ENCODE measurements at regions not wholly inside any gene's neighbourhood (a gene's known extent, or its start where the extent isn't known, plus 50 kb on each side); places are given as distances from the start of the nearest gene placed in this dataset.
A peak's percentile ranks its signal among the peaks of the same experiment; 100 is the strongest.

DNA sequence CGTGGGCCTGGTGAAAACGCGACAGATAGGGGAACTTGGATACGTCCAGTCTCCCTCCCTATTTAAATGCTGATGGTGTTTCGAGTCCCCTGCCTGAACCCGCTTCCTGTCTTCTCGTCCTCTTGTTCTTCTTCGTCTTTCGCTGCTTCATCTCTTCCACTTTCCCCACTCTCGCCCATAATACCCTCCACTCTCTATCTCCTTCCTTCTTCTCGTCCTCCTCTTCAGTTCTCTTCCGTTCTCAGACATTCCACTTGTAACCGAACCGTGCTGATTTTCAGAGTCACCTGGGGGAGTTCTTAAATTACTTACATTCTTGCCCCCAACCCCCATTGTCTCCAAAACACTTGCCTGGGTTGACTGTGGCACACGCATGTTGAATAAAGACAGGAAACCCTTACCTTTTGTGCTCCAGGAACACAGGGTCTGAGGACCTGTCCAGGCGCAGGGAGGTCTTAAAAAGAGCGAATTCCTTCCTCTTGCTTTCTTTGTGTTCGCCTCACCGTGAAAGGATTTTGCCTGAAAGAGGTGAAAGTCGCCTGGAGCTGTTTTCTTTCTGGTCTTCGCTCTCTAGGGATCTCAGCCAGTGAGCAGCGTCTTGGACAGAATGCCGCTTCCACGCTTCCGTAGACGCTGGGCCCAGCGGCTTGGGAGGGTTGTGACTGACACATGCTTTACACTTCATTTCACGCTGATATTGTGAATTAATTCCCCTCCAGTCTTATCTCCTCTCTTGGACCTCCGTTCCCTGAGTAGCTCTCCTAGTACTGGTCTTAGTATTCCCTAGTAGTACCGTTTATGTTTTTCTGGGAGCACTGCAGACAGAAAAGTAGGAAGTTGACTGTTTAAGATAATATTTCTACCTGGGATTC lies 184.0 kb downstream of the GPX5 start:
- DNase-seq = no peak

DNA sequence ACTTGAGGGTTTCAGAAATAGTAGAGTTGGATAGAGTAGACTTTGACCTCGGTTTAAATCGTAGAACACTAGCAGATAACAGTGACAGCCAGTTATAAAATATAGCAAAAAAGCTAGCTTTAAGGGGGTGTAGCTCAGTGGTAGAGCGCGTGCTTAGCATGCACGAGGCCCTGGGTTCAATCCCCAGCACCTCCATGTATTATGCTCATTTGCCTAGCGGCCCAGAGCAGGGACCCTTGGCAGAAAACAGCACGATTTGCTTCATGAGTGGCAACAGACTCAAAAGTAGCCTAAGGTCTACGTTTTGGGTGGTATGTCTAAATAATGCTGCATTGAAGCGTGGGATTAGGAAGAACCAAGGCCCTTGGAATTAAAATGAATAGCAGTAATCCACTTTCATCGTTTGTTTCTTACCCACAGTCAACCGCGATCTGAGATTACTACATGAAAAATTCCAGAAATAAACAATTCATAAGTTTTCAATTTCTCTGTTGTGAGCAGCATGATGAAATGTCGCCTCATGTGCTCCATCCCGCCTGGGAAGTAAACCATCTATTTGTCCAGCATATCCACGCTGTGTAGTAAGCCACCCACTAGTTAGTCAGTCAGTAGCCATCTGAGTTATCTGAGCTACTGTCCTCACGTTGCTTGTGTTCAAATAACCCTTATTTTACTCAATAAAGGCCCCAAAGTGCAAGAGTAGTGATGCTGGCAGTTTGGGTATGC lies 184.9 kb downstream of the GPX5 start:
- peak; percentile 21 for DNase-seq

DNA sequence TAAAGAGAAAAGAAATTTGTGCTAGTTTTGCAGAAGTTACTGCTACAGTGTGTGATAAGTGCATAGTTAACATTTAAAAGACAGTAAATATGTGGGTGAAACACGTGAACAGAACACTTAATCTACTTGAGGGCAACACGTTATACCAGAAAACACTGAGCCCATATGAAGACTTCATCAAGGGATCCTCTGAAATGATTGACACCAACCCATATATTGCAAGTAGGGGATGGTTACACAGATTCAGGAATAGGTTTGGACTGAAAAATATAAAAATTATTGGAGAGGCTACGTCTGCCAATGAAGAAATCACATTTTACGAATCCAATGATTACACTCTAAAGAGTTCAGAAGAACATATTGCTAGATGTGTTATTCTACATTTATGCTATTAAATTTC lies 185.6 kb downstream of the GPX5 start:
- no peak for DNase-seq

GRCh38 chr6:28711788-28712341 lies 186.2 kb downstream of the GPX5 start:
- no peak for DNase-seq

DNA sequence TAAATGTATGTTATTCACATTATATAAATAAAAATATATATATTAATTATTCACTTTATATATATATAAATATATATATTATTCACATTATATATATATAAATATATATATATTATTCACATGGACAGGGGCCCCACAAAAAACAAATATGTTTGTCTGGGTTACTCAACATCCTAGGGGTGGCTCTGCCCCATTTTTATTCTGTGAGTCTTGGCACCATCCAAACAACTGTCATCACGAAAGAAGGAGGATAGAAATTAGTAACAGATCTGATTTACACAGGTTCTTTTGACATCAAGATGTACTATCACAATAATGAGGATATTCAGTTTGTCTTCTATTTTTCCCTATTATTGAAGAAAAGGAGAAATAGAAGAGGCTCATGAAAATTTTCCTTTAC lies 187.3 kb downstream of the GPX5 start:
- no peak for DNase-seq

DNA sequence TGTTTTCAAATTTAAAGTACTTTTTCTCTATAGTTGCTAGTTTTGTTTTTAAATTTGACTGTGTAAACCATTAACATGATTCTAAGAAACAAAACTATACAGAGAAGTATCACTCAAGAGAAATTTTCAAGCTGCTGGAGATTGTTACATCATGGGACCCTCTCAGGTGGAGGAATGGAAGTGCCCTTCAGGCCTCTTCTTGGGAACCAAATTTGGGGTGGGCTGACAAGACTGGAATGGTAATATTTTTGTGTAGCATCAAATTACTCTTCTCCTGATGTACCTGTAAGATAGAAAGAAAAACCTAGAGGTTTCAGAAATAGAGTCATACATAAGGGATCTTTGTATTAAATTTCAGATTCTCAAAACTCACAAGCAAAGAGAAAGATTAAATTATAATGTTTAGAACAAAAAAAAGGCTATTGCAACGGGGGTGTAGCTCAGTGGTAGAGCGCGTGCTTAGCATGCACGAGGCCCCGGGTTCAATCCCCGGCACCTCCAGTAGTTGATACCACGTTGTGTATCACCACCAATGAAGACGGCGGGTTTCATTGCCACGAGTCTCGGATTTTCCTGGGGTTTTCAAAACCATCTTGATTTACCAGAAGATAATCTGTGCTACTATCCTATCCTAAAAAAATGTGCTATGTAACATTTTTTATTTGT lies 193.7 kb downstream of the GPX5 start:
- peak; percentile 27 for DNase-seq

DNA sequence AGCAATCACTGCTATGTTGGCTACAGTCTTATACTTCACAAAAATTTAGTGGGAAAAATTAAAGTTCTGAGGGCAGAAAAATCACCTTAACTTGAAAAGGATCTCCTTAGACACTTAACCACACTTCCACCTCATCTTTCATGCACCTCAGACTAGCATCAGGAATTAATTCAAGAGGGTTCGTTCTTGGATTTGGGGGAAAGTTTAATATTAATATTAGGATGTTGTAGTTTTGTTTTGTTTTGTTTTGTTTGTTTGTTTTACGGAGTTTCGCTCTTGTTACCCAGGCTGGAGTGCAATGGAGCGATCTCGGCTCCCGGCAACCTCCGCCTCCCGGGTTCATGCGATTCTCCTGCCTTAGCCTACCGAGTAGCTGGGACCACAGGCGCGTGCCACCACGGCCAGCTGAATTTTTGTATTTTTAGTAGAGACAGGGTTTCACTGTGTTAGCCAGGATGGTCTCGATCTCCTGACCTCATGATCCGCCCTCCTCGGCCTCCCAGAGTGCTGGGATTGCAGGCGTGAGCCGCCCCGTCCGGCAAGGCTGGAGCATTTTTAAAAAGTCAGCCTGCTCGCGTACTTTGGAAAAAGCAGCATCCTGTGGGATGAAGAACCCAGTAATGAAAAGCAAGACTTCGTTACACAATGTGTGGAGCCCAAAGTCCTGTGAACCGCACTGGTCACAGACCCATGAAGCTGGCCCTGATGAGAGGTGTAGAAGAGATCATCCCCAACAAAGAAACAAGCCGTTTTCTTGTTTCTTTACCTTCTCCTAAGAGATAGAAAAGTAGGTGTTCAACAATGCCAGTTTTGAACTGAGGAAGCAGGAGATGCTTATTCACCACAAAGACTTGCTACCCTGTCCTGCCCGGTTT lies 194.9 kb downstream of the GPX5 start:
- no peak for DNase-seq

DNA sequence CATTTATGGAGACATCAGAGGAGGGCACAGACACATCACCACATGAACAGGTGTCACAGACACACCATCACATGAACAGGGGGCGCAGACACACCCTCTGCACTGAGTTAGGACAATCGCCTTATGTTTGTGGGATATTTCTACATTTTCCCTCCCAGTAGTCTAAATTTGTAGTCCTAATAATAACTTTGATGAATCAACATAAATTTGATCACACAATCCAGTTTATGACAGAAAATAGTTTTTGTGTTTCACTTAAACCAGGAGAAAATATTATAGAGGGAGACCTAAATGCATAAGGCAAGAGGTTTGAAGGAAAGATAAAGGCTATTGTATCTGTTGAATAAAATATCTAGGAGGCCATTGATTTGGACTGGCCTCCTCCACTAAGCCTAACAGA lies 195.7 kb downstream of the GPX5 start:
- no peak for DNase-seq

GRCh38 chr6:28724395-28724794 lies 198.7 kb downstream of the GPX5 start:
- DNase-seq = no peak

GRCh38 chr6:28725274-28725809 lies 198.4 kb downstream of the TRIM27 start:
- no peak for DNase-seq

DNA sequence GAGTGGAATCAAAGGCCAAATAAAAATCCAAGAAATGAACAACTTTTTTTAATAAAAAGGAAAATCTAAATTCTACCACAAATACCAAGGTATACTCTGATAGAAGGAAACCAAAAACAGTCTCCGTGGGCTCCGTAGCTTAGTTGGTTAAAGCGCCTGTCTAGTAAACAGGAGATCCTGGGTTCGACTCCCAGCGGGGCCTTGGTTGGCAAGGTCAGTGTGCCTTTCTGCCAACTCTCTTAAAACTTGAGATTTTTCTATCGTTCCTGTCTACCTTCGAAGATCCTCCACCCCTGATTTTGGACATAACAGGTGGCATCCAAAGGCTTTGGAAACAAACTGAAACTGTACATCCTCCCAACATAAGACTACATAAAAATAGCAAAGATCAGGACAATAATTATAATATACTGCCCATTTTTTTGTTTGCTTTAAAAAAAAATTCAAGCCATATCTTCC lies 197.9 kb downstream of the TRIM27 start:
- peak; percentile 30 for DNase-seq

- DNase-seq = no peak
Measured at GRCh38 chr6:28726569-28727309, 197.0 kb downstream of the TRIM27 start.

GRCh38 chr6:28727559-28728211 lies 196.1 kb downstream of the TRIM27 start:
- DNase-seq = no peak

DNA sequence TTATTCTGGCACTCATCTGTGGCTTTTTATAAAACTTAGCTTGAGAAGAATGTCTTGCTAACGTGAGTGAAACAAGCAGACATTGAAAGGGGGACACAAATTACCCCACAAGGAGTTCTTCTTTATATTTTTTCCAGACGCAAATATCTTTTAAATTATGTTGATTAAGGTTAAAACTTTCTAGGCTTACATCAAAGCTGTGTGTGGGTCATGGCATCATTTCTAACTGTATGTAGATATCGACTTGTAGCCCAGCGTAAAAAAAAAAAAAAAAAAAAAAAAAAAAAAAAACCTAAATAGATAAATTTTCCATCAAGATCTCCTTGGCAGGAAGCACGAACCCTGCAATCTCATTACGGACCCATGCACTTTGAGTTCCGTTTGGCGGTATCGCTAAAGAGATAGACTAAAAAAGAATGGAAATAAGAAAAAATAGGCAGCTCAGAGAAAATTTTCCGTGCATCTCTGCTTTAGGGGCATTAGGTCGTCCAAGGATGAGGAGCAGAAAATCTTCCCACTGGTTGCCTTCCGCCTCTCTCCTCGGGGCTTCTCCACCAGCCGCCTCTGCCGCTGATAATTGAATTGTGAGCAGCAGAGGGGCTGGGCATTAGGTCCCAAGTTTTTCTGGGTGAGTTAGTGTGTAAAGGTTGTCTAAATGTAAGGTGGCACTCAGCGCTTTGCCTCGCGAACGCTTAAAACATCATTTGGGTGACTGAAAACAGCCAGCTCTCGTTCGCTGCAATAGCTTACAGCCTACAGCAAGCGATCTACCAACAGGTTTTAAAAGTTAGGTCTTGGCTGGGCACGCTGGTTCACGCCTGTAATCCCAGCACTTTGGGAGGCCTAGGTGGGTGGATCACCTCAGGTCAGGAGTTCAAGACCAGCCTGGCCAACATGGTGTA lies 194.0 kb downstream of the TRIM27 start:
- DNase-seq = no peak

DNA sequence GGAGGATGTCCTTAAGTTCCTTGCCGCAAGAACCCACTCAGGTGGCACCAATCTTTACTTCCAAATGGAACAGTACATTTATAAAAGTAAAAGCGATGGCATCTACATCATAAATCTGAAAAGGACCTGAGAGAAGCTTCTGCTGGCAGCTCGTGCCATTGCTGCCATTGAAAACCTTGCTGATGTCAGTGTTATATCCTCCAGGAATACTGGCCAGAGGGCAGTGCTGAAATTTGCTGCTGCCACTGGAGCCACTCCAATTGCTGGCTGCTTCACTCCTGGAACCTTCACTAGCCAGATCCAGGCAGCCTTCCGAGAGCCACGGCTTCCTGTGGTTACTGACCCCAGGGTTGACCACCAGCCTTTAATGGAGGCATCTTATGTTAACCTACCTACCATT lies 191.7 kb downstream of the TRIM27 start:
- DNase-seq = no peak

- DNase-seq = no peak
Measured at GRCh38 chr6:28734443-28734959, 189.3 kb downstream of the TRIM27 start.

DNA sequence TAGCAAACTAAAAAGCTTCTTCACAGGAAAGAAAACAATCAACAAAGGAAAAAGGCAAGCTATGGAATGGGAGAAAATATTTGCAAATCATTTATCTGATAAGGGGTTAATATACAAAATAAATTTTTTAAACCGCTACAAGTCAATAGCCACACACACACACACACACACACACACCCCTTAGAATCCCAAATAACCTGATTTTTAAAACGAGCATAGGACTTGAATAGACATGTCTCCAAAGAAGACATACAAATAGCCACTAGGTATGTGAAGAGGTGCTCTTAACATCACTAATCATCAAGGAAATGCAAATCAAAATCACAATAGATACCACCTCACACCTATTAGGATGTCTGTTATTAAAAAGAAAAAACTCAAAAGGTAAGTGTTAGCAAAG lies 187.7 kb downstream of the TRIM27 start:
- no peak for DNase-seq

- DNase-seq = no peak
Measured at GRCh38 chr6:28737750-28738395, 185.9 kb downstream of the TRIM27 start.

- DNase-seq = no peak
Measured at GRCh38 chr6:28738396-28738765, 185.4 kb downstream of the TRIM27 start.

Measured in NCI-H446 treated with DMSO at 0.1 percent for 48 hours (cell line).